CD14-positive monocyte (primary cell): ENCODE measurements at regions not wholly inside any gene's neighbourhood (a gene's known extent, or its start where the extent isn't known, plus 50 kb on each side); places are given as distances from the start of the nearest gene placed in this dataset.
"Not testable (repeated sequence)": the region's sequence is repeated elsewhere in the genome, so short reads cannot be mapped to it uniquely, and the experiment has no call there.

Experiments used
- DNase-seq, 3 donors: peaks; one replicate each; pipeline ENCODE4 v3.0.0-alpha.2; 2011 to 2022
- H2AFZ ChIP-seq: 2 replicates; pipeline ENCODE4 v1.6.0; 2012; ENCODE audit warnings: mild to moderate bottlenecking, low read depth, low read length, inconsistent platforms; ENCODE audit not compliant: insufficient read depth, poor library complexity, severe bottlenecking
- H3K27ac ChIP-seq, 2 donors: 1 replicate in 1 of 2; 2 replicates in 1 of 2; pipeline ENCODE4 v1.5.1; 2012 to 2013; ENCODE audit warnings: low read length in 2 of 2, control low read depth in 1 of 2, inconsistent platforms in 1 of 2, low read depth in 1 of 2, mild to moderate bottlenecking in 1 of 2
- H3K27me3 ChIP-seq, 2 donors: one replicate each; pipeline versions ENCODE4 v1.6.0 to v1.6.1; 2011 to 2013; ENCODE audit warnings: low read length in 2 of 2; ENCODE audit not compliant: control insufficient read depth in 2 of 2, insufficient read depth in 2 of 2
- H3K36me3 ChIP-seq, 2 donors: replicated peaks in 1 of 2; 1 replicate in 1 of 2; 2 replicates in 1 of 2; pipeline versions ENCODE4 v1.5.1 to v1.6.1; 2012 to 2013; ENCODE audit warnings: low read length in 2 of 2, control low read depth in 1 of 2, inconsistent platforms in 1 of 2, mild to moderate bottlenecking in 1 of 2; ENCODE audit not compliant: insufficient read depth in 2 of 2, control insufficient read depth in 1 of 2
- H3K4me1 ChIP-seq, 2 donors: 1 replicate in 1 of 2; 2 replicates in 1 of 2; pipeline versions ENCODE4 v1.5.1 to v1.6.1; 2012 to 2013; ENCODE audit warnings: low read length in 2 of 2, control low read depth in 1 of 2, inconsistent platforms in 1 of 2, mild to moderate bottlenecking in 1 of 2, moderate library complexity in 1 of 2; ENCODE audit not compliant: insufficient read depth in 2 of 2, control insufficient read depth in 1 of 2
- H3K4me2 ChIP-seq: replicated peaks from 2 replicates; pipeline ENCODE3; 2012; ENCODE audit warnings: low read length, moderate library complexity, mild to moderate bottlenecking; ENCODE audit not compliant: poor library complexity, severe bottlenecking; ENCODE audit errors: extremely low read depth
- H3K4me3 ChIP-seq, 3 experiments: fragments of 200-600 bp in 1 of 3; sonication (generic) in 1 of 3; replicated peaks in 1 of 3; 1 replicate in 2 of 3; 2 replicates in 1 of 3; pipeline ENCODE4 v1.5.1; 2011 to 2013; ENCODE audit warnings: low read length in 3 of 3, mild to moderate bottlenecking in 3 of 3, control low read depth in 2 of 3, low read depth in 2 of 3, inconsistent platforms in 1 of 3, moderate library complexity in 1 of 3
- H3K79me2 ChIP-seq: 2 replicates; pipeline ENCODE4 v1.6.0; 2012; ENCODE audit warnings: mild to moderate bottlenecking, control low read depth, inconsistent platforms, low read length, moderate library complexity; ENCODE audit not compliant: insufficient read depth
- H3K9ac ChIP-seq: 2 replicates; pipeline ENCODE4 v1.6.0; 2017; ENCODE audit warnings: low read length, mild to moderate bottlenecking; ENCODE audit not compliant: insufficient read depth, poor library complexity, severe bottlenecking
- H3K9me3 ChIP-seq, 2 donors: replicated peaks in 1 of 2; 1 replicate in 1 of 2; 2 replicates in 1 of 2; pipeline versions ENCODE4 v1.5.1 to v1.6.1; 2012 to 2013; ENCODE audit warnings: low read length in 2 of 2, control low read depth in 1 of 2; ENCODE audit not compliant: control insufficient read depth in 1 of 2, insufficient read depth in 1 of 2
- H4K20me1 ChIP-seq: 2 replicates; pipeline ENCODE4 v1.6.0; 2012; ENCODE audit warnings: mild to moderate bottlenecking, low read length, control low read depth, moderate library complexity; ENCODE audit not compliant: insufficient read depth
- H3K27ac Mint-ChIP-seq, 7 donors: one replicate each; pipeline ENCODE4 v1.8.0; 2020; ENCODE audit warnings: mild to moderate bottlenecking in 7 of 7, mixed read lengths in 7 of 7, moderate library complexity in 6 of 7, inconsistent platforms in 2 of 7
- H3K27me3 Mint-ChIP-seq, 3 donors: one replicate each; pipeline ENCODE4 v1.8.0; 2021 to 2022; ENCODE audit warnings: low read depth in 3 of 3, mild to moderate bottlenecking in 3 of 3, mixed read lengths in 3 of 3, moderate library complexity in 3 of 3, inconsistent platforms in 1 of 3
- H3K36me3 Mint-ChIP-seq, 2 donors: one replicate each; pipeline ENCODE4 v1.8.0; 2020; ENCODE audit warnings: mixed read lengths in 2 of 2, inconsistent platforms in 1 of 2, mild to moderate bottlenecking in 1 of 2
- H3K4me1 Mint-ChIP-seq: one replicate; pipeline ENCODE4 v1.8.0; 2020; ENCODE audit warnings: mild to moderate bottlenecking, mixed read lengths
- H3K4me3 Mint-ChIP-seq, 2 donors: one replicate each; pipeline ENCODE4 v1.8.0; 2020; ENCODE audit warnings: mild to moderate bottlenecking in 2 of 2, mixed read lengths in 2 of 2, moderate library complexity in 1 of 2
- H3K9me3 Mint-ChIP-seq, 7 donors: one replicate each; pipeline ENCODE4 v1.8.0; 2020 to 2022; ENCODE audit warnings: mixed read lengths in 7 of 7, mild to moderate bottlenecking in 6 of 7, moderate library complexity in 6 of 7, inconsistent platforms in 2 of 7
- WGBS: methylation state at CpG from one replicate; pipeline ENCODE4 v1.1.5; 2013; ENCODE audit warnings: missing lambda C conversion rate; ENCODE audit not compliant: insufficient coverage; 5-methylcytosine and 5-hydroxymethylcytosine counted together
- intact Hi-C, 2 donors: fragments of 100-400 bp; cut with micrococcal nuclease; formaldehyde crosslinking; loops; one replicate each; pipeline versions ENCODE4 v1.15.0 to v1.15.1; 2023
- TF ChIP-seq, protein P1 (sequence below): fragments of 200-600 bp; IDR thresholded peaks from one replicate; pipeline ENCODE4 v1.8.0; 2022; ENCODE audit warnings: antibody characterized with exemption, mild to moderate bottlenecking

DNA sequence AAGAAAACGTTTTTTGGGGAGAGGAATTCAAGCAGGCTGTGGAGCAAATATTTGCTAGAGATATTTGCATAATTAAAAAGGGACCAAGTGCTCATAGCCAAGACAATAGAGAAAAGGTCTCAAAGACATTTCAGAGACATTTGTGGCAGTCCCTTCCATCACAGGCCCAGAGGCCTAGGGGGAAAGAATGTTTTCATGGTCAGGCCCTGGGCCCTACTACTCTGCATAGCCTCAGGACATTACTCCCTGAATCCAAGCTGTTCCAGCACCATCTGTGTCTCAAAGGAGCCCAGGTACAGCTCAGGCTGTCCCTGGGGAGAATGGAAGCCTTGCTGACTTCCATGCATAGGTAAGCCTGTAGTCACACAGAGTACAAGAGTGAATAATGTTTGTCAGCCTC, 113.0 kb upstream of the KIF2A start:
- Histone ChIP-seq H3K4me1 (no peaks in the 10 kb centered on the region), H3K4me2 (no peak overlapping the region), H3K9me3 (peaks cover 10% of the 10 kb centered on the region in 2 donors), H3K4me3 (no peak overlapping the region), H2AFZ (no peak overlapping the region), H4K20me1 (no peaks in the 10 kb centered on the region), H3K27ac (no peak overlapping the region), H3K36me3 (no peaks in the 10 kb centered on the region), H3K9ac (no peak overlapping the region), H3K27me3 (no peaks in the 10 kb centered on the region), H3K79me2 (no peaks in the 10 kb centered on the region)
- intact Hi-C loops = no loop called here
- WGBS = 56% methylated on average over 1 of the region's 1 CpG
- no peak for DNase-seq
- Mint-ChIP-seq H3K36me3 (no peaks in the 10 kb centered on the region), H3K4me1 (no peaks in the 10 kb centered on the region), H3K27ac (no peak overlapping the region), H3K4me3 (no peak overlapping the region), H3K9me3 (peaks cover 4 to 33% (median 12%) of the 10 kb centered on the region in 7 donors), H3K27me3 (no peaks in the 10 kb centered on the region)
- TF ChIP-seq, protein P1, sequence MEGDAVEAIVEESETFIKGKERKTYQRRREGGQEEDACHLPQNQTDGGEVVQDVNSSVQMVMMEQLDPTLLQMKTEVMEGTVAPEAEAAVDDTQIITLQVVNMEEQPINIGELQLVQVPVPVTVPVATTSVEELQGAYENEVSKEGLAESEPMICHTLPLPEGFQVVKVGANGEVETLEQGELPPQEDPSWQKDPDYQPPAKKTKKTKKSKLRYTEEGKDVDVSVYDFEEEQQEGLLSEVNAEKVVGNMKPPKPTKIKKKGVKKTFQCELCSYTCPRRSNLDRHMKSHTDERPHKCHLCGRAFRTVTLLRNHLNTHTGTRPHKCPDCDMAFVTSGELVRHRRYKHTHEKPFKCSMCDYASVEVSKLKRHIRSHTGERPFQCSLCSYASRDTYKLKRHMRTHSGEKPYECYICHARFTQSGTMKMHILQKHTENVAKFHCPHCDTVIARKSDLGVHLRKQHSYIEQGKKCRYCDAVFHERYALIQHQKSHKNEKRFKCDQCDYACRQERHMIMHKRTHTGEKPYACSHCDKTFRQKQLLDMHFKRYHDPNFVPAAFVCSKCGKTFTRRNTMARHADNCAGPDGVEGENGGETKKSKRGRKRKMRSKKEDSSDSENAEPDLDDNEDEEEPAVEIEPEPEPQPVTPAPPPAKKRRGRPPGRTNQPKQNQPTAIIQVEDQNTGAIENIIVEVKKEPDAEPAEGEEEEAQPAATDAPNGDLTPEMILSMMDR = no peak

DNA sequence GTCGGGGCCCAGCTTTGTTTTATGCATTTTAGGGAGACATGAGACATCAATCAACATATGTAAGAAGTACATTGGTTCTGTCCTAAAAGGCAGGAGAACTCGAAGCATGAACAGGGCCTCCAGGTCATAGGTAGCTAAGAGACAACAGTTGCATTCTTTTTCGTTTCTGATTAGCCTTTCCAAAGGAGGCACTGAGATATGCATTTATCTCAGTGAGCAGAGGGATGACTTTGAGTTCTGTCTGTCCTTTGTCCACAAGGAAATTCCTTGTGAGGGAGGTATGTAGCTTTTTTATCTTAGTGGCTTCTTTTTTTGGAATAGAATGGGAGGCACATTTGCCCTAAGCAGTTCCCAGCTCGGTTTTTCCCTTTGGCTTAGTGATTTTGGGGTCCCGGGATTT, 109.5 kb upstream of the KIF2A start:
- H2AFZ ChIP-seq, H3K4me3 Mint-ChIP-seq, intact Hi-C loops, H3K4me1 ChIP-seq, H3K27ac ChIP-seq, H3K27me3 Mint-ChIP-seq, H3K4me2 ChIP-seq, H3K4me3 ChIP-seq, DNase-seq, H3K79me2 ChIP-seq, H4K20me1 ChIP-seq, H3K27ac Mint-ChIP-seq, H3K4me1 Mint-ChIP-seq, H3K9ac ChIP-seq, H3K36me3 ChIP-seq, H3K27me3 ChIP-seq, H3K36me3 Mint-ChIP-seq: not testable (repeated sequence)
- peaks cover 10% of the 10 kb centered on the region in 2 donors for H3K9me3 ChIP-seq
- H3K9me3 Mint-ChIP-seq = peaks cover 0 to 26% (median 9%) of the 10 kb centered on the region in 7 donors
- 89% methylated on average over 3 of the region's 5 CpGs for WGBS
